Suprapubic skin (tissue), 4 donors: ENCODE measurements at regions not wholly inside any gene's neighbourhood (a gene's known extent, or its start where the extent isn't known, plus 50 kb on each side); places are given as distances from the start of the nearest gene placed in this dataset.

Experiments
- DNase-seq, 2 donors: peaks; one replicate each; pipeline ENCODE4 v3.0.0-alpha.2; 2019; ENCODE audit warnings: low spot score in 2 of 2
- H3K27ac ChIP-seq: fragments of 200-600 bp; sonication (generic); one replicate; pipeline ENCODE4 v1.5.1; 2019
- H3K27me3 ChIP-seq: fragments of 200-600 bp; sonication (generic); one replicate; pipeline ENCODE4 v1.5.1; 2019
- H3K36me3 ChIP-seq: fragments of 200-600 bp; sonication (generic); one replicate; pipeline ENCODE4 v1.5.1; 2019
- H3K4me1 ChIP-seq: fragments of 200-600 bp; sonication (generic); one replicate; pipeline ENCODE4 v1.5.1; 2019
- H3K4me3 ChIP-seq: fragments of 200-600 bp; sonication (generic); one replicate; pipeline ENCODE4 v1.5.1; 2019; ENCODE audit warnings: mild to moderate bottlenecking
- H3K9me3 ChIP-seq: fragments of 200-600 bp; sonication (generic); one replicate; pipeline ENCODE4 v1.5.1; 2019
- EP300 ChIP-seq: sonication (generic); formaldehyde crosslinking; IDR thresholded peaks from one replicate; pipeline ENCODE4 v1.6.1; 2017; ENCODE audit warnings: antibody characterized with exemption
- POLR2A ChIP-seq, 2 donors: fragments of 450-650 bp; IDR thresholded peaks; one replicate each; pipeline ENCODE4 v1.6.1; 2017; ENCODE audit warnings: antibody characterized with exemption in 2 of 2, mild to moderate bottlenecking in 2 of 2, moderate library complexity in 2 of 2
- POLR2AphosphoS5 ChIP-seq, 3 donors: sonication (generic); formaldehyde crosslinking; IDR thresholded peaks; one replicate each; pipeline ENCODE4 v1.6.1; 2017; ENCODE audit warnings: antibody characterized with exemption in 3 of 3
- WGBS: methylation state at CpG from one replicate; pipeline ENCODE4 v1.1.5; 2018; 5-methylcytosine and 5-hydroxymethylcytosine counted together
- TF ChIP-seq, protein P1 (sequence below), 2 donors: fragments of 200-600 bp in 1 of 2; fragments of 450-650 bp in 1 of 2; sonication (generic) in 1 of 2; IDR thresholded peaks; one replicate each; pipeline ENCODE4 v1.5.1; 2016 to 2019; ENCODE audit warnings: antibody characterized with exemption in 2 of 2, mild to moderate bottlenecking in 1 of 2, moderate library complexity in 1 of 2

GRCh38 chr18:57864615-57865121 is 61.6 kb upstream of the ATP8B1 start:
- Histone ChIP-seq H3K4me3 (no peak overlapping the region), H3K27ac (no peak overlapping the region), H3K4me1 (no peaks in the 10 kb centered on the region), H3K27me3 (no peaks in the 10 kb centered on the region), H3K9me3 (no peaks in the 10 kb centered on the region), H3K36me3 (no peaks in the 10 kb centered on the region)
- WGBS, result 72% methylated on average over 4 of the region's 4 CpGs
- TF ChIP-seq, protein P1, sequence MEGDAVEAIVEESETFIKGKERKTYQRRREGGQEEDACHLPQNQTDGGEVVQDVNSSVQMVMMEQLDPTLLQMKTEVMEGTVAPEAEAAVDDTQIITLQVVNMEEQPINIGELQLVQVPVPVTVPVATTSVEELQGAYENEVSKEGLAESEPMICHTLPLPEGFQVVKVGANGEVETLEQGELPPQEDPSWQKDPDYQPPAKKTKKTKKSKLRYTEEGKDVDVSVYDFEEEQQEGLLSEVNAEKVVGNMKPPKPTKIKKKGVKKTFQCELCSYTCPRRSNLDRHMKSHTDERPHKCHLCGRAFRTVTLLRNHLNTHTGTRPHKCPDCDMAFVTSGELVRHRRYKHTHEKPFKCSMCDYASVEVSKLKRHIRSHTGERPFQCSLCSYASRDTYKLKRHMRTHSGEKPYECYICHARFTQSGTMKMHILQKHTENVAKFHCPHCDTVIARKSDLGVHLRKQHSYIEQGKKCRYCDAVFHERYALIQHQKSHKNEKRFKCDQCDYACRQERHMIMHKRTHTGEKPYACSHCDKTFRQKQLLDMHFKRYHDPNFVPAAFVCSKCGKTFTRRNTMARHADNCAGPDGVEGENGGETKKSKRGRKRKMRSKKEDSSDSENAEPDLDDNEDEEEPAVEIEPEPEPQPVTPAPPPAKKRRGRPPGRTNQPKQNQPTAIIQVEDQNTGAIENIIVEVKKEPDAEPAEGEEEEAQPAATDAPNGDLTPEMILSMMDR (IDR thresholded peaks at IDR 0.05), result no peak
- TF ChIP-seq POLR2AphosphoS5 (IDR thresholded peaks at IDR 0.05) (no peak), EP300 (no peak), POLR2A (IDR thresholded peaks at IDR 0.05) (no peak)
- no peak for DNase-seq

GRCh38 chr18:57863706-57864105 is 60.6 kb upstream of the ATP8B1 start:
- Histone ChIP-seq H3K4me1 (no peaks in the 10 kb centered on the region), H3K27me3 (no peaks in the 10 kb centered on the region), H3K36me3 (no peaks in the 10 kb centered on the region), H3K27ac (no peak overlapping the region), H3K9me3 (no peaks in the 10 kb centered on the region), H3K4me3 (no peak overlapping the region)
- DNase-seq, result no peak
- TF ChIP-seq, protein P1 (IDR thresholded peaks at IDR 0.05), result no peak
- TF ChIP-seq POLR2A (IDR thresholded peaks at IDR 0.05), result no peak
- 77% methylated on average over 2 of the region's 2 CpGs for WGBS

DNA sequence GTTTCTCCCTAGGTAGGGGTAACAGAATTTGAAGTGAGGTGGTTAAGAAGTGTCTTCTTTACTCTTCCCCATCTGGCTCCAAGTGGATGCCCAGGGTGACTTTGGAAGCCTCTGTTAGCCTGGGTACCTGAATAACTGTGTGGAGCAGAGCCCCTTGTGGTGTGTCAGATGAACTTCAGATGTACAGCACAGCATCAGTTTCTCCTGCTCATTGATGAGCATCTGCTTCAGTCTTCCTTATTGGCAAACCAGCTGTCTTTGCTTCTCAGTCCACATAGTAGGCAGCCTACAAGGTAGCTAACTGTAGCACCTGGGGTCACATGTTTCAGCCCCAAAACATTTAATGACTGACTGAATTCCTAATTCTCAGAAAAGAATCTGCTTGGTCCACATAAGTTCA is 56.2 kb upstream of the ATP8B1 start:
- no peak for DNase-seq
- H3K4me1 ChIP-seq, result no peaks in the 10 kb centered on the region
- H3K27ac ChIP-seq, result no peak overlapping the region
- H3K36me3 ChIP-seq, result no peaks in the 10 kb centered on the region
- no peak overlapping the region for H3K4me3 ChIP-seq
- no peaks in the 10 kb centered on the region for H3K27me3 ChIP-seq
- no peaks in the 10 kb centered on the region for H3K9me3 ChIP-seq
- no peak for TF ChIP-seq POLR2A (IDR thresholded peaks at IDR 0.05)

GRCh38 chr18:57856557-57857280 is 53.6 kb upstream of the ATP8B1 start:
- H3K36me3 ChIP-seq, result no peaks in the 10 kb centered on the region
- H3K27me3 ChIP-seq, result no peaks in the 10 kb centered on the region
- TF ChIP-seq POLR2AphosphoS5 (IDR thresholded peaks at IDR 0.05), result no peak
- TF ChIP-seq EP300, result no peak
- TF ChIP-seq, protein P1 (IDR thresholded peaks at IDR 0.05), result no peak
- TF ChIP-seq POLR2A (IDR thresholded peaks at IDR 0.05), result no peak
- H3K27ac ChIP-seq, result no peak overlapping the region
- 76% methylated on average over 9 of the region's 9 CpGs for WGBS
- no peak for DNase-seq
- H3K4me3 ChIP-seq, result no peak overlapping the region
- H3K9me3 ChIP-seq, result no peaks in the 10 kb centered on the region
- H3K4me1 ChIP-seq, result no peaks in the 10 kb centered on the region

DNA sequence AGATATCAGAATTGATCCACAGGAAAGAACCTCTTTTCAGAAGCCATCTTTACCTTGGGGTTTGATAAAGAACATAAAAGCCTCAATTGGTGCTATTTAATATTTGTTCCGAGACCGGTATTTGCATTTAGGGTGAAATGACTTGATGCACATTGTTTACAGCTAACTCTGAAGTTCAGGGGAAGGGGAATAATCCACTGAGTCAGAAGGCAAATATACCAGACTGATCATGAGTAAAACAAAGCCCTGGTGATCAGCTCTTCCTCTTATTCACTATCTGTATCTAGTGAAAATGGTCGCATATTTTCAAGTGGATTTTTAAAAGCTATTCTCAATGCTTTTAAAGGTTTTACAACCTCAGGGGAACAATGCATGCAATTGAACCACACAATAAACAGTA is 53.0 kb upstream of the ATP8B1 start:
- Histone ChIP-seq H3K4me1 (no peaks in the 10 kb centered on the region), H3K27ac (no peak overlapping the region), H3K27me3 (no peaks in the 10 kb centered on the region), H3K9me3 (no peaks in the 10 kb centered on the region), H3K36me3 (no peaks in the 10 kb centered on the region), H3K4me3 (no peak overlapping the region)
- 90% methylated on average over 3 of the region's 3 CpGs for WGBS
- no peak for DNase-seq
- TF ChIP-seq POLR2A (IDR thresholded peaks at IDR 0.05) (no peak), EP300 (no peak), POLR2AphosphoS5 (IDR thresholded peaks at IDR 0.05) (no peak)
- TF ChIP-seq, protein P1 (IDR thresholded peaks at IDR 0.05), result no peak

- Histone ChIP-seq H3K36me3 (no peaks in the 10 kb centered on the region), H3K4me1 (no peaks in the 10 kb centered on the region), H3K9me3 (no peaks in the 10 kb centered on the region), H3K27ac (no peak overlapping the region), H3K4me3 (no peak overlapping the region), H3K27me3 (no peaks in the 10 kb centered on the region)
- 71% methylated on average over 2 of the region's 2 CpGs for WGBS
- TF ChIP-seq, protein P1 (IDR thresholded peaks at IDR 0.05), result no peak
- TF ChIP-seq POLR2AphosphoS5 (IDR thresholded peaks at IDR 0.05), result no peak
- TF ChIP-seq POLR2A (IDR thresholded peaks at IDR 0.05), result no peak
- no peak for TF ChIP-seq EP300
- no peak for DNase-seq
These were observed 52.4 kb upstream of the ATP8B1 start for GRCh38 chr18:57855551-57855950.
